ENCODE measurements at regions not wholly inside any gene's neighbourhood (a gene's known extent, or its start where the extent isn't known, plus 50 kb on each side); places are given as distances from the start of the nearest gene placed in this dataset.
"Not testable (repeated sequence)": the region's sequence is repeated elsewhere in the genome, so short reads cannot be mapped to it uniquely, and the experiment has no call there.

DNA sequence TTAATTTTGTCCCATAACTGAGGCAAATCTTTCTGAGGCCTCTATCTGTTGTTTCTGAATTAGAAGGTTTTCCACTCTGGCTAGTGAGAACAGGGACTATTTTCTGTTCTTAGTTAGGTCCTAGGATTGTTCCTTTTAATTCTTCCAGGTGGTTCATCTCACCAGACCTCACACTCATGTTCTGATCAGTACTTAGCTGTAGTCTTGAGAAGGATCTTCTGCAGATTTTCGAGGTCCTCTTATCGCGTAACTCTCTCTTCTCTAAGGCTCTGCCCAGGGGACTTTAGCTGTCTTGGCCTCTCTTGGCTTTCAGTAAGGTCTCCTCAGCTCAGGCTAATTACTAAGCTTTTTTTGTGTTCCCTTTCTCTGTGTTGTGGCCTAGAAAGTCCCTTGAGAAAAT lies 201.1 kb downstream of the ETNK1 start:
- DNase-seq (ENCODE audit: low read depth, low spot score), result no peak
- TF ChIP-seq, protein P1, sequence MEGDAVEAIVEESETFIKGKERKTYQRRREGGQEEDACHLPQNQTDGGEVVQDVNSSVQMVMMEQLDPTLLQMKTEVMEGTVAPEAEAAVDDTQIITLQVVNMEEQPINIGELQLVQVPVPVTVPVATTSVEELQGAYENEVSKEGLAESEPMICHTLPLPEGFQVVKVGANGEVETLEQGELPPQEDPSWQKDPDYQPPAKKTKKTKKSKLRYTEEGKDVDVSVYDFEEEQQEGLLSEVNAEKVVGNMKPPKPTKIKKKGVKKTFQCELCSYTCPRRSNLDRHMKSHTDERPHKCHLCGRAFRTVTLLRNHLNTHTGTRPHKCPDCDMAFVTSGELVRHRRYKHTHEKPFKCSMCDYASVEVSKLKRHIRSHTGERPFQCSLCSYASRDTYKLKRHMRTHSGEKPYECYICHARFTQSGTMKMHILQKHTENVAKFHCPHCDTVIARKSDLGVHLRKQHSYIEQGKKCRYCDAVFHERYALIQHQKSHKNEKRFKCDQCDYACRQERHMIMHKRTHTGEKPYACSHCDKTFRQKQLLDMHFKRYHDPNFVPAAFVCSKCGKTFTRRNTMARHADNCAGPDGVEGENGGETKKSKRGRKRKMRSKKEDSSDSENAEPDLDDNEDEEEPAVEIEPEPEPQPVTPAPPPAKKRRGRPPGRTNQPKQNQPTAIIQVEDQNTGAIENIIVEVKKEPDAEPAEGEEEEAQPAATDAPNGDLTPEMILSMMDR (IDR thresholded peaks at IDR 0.05; ENCODE audit: low read depth, low read length), result no peak
- in situ Hi-C loops (cut with HindIII; ENCODE audit: low sequenced_read_pairs), result no loop called here
- H3K4me3 ChIP-seq (ENCODE audit: low read depth, low read length), result no peak overlapping the region

DNA sequence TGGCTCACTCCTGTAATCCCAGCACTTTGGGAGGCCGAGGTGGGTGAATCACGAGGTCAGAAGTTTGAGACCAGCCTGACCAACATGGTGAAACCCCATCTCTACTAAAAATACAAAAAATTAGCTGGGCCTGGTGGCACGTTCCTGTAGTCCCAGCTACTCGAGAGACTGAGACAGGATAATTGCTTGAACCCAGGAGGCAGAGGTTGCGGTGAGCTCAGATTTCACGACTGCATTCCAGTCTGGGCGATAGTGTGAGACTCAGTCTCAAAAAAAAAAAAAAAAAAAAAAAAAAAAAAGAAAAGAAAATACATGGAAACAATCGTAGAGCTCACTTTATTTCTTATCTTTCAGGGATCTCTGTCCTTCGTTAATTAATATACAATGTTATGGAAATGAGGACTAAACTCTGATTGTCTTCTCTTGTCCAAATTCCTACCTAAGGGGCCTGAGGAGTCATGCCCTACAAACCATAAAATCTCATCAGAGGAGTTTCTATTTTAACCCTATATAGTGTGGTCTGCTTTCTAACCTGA lies 201.5 kb downstream of the ETNK1 start:
- DNase-seq (ENCODE audit: low read depth, low spot score); in situ Hi-C loops (cut with HindIII; ENCODE audit: low sequenced_read_pairs): not testable (repeated sequence)

DNA sequence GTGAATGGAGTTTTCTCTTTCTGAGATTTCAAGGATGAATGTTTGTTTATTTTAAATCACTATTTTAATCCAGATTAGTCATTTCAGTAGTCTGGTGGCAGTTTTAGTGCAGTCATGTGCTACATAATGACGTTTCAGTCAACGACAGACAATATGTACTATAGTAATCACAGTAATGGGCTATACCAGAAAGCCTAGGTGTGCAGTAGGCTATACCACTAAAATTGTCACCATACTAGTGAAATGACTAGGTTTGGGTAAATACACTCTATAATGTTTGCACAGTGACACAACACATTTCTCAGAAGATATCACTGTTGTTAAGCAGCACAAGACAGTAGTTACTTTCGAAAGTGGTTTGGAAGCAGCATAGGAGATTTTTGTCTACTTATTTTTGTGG lies 203.1 kb downstream of the ETNK1 start:
- TF ChIP-seq, protein P1 (IDR thresholded peaks at IDR 0.05; ENCODE audit: low read depth, low read length), result no peak
- in situ Hi-C loops (cut with HindIII; ENCODE audit: low sequenced_read_pairs), result no loop called here
- no peak for DNase-seq (ENCODE audit: low read depth, low spot score)

More for the DNA sequence above, 201.5 kb downstream of the ETNK1 start:
- not testable (repeated sequence) for H3K4me3 ChIP-seq (ENCODE audit: low read depth, low read length)

DNA sequence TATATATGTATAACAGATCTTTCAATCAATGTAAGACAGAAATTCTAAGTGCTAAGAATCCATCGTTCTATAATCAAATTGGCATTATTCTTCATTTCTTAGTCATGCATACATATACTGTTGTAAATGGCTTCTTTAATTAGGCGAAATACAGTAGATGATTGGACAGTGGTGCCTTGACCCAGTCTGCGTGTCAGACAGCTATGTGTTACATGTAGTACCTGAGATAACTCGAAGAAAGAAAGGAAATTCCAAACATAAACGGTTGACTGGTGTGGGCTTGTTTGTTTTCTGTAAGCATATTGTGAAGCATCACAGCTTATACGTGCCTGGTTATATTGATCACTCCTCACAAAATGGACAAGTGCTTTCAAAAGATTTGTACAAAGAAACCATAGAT lies 210.5 kb downstream of the ETNK1 start:
- TF ChIP-seq, protein P1 (IDR thresholded peaks at IDR 0.05; ENCODE audit: low read depth, low read length), result no peak
- DNase-seq (ENCODE audit: low read depth, low spot score), result no peak

More for the DNA sequence above, 203.1 kb downstream of the ETNK1 start:
- H3K4me3 ChIP-seq (ENCODE audit: low read depth, low read length), result no peak overlapping the region

DNA sequence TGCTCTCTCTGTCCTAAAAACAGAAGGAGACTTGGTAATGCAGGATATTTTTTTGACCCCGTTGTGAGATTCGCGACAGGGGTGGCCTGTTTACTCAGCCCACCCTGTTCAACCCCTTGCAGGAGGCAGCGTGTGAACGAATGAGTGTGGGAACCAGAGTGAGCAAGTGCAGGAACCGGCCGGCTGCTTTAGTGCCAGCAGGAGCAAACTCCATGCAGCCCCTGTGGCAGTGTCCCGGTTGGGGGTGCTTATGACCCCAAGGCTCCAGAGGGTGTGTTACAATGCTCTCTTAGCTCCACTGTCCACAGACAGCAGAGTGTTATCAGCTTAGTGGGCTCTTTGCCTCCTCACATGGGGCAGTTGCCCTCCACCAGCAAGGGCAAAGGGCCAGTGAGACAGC lies 225.2 kb downstream of the ETNK1 start:
- TF ChIP-seq, protein P1 (IDR thresholded peaks at IDR 0.05; ENCODE audit: low read depth, low read length), result no peak
- no peak for DNase-seq (ENCODE audit: low read depth, low spot score)
- H3K4me3 ChIP-seq (ENCODE audit: low read depth, low read length), result no peak overlapping the region
- in situ Hi-C loops (cut with HindIII; ENCODE audit: low sequenced_read_pairs), result no loop called here

More for the DNA sequence above, 210.5 kb downstream of the ETNK1 start:
- no peak overlapping the region for H3K4me3 ChIP-seq (ENCODE audit: low read depth, low read length)
- in situ Hi-C loops (cut with HindIII; ENCODE audit: low sequenced_read_pairs), result no loop called here

DNA sequence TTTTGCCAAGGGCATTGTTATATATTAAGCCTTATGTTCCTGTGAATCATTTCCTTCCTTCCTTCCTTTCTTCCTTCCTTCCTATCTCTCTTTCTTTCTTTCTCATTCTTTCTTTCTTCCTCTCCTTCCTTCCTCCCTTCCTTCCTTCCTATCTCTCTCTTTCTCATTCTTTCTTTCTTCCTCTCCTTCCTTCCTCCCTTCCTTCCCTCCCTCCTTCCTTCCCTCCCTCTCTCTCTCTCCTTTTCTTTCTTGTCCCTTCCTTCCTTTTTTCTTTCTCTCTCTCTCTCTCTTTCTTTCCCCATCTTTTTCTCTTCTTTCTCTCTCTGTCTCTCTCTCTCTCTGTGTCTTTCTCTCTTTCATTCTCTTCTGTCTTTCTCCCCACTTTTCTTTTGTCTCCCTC lies 226.6 kb downstream of the ETNK1 start:
- no peak overlapping the region for H3K4me3 ChIP-seq (ENCODE audit: low read depth, low read length)
- in situ Hi-C loops (cut with HindIII; ENCODE audit: low sequenced_read_pairs), result no loop called here
- TF ChIP-seq, protein P1 (IDR thresholded peaks at IDR 0.05; ENCODE audit: low read depth, low read length), result no peak
- no peak for DNase-seq (ENCODE audit: low read depth, low spot score)

DNA sequence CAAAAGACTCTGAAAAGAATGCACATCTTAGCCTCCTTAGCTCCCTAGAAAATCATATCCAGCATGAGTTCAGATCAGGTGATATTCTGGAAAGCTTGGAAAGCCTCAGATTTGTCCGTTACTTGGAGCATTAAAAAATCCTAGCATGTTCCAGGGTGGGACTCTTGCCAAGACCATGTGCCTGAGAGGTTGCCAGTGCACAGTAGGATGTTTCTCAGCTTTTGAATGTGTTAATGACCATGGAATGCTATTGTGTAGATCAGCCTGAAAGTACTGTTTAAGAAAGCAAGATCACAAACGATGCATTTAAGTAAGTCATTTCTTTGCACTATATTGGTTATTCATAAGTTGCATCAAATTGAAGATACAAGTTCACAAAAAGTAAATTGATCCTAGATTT lies 230.5 kb downstream of the ETNK1 start:
- TF ChIP-seq, protein P1 (IDR thresholded peaks at IDR 0.05; ENCODE audit: low read depth, low read length), result no peak
- H3K4me3 ChIP-seq (ENCODE audit: low read depth, low read length), result no peak overlapping the region
- in situ Hi-C loops (cut with HindIII; ENCODE audit: low sequenced_read_pairs), result no loop called here
- no peak for DNase-seq (ENCODE audit: low read depth, low spot score)
